ENCODE measurements at regions not wholly inside any gene's neighbourhood (a gene's known extent, or its start where the extent isn't known, plus 50 kb on each side); places are given as distances from the start of the nearest gene placed in this dataset.

GRCh38 chr1:216961516-216961915, 238.3 kb upstream of the ESRRG start (continued):
- TF ChIP-seq IRF9 (tag; IDR thresholded peaks at IDR 0.05) (no peak), BMI1 (IDR thresholded peaks at IDR 0.05; ENCODE audit: low read length) (no peak), ZNF583 (CRISPR knock-in tag; IDR thresholded peaks at IDR 0.05) (no peak), FOXJ3 (CRISPR knock-in tag; IDR thresholded peaks at IDR 0.05) (no peak), ZNF277 (CRISPR knock-in tag; IDR thresholded peaks at IDR 0.05; ENCODE audit: borderline replicate concordance) (no peak), CREBBP (IDR thresholded peaks at IDR 0.05; ENCODE audit: low read depth, low read length) (no peak)

GRCh38 chr1:216960716-216961115, 237.5 kb upstream of the ESRRG start:
- Histone ChIP-seq H3K4me2 (ENCODE audit: insufficient read depth, low read length) (no peak overlapping the region), H2AFZ (ENCODE audit: low read depth, low read length) (no peak overlapping the region), H3K9me1 (ENCODE audit: control insufficient read depth, insufficient read depth, low read length) (no peaks in the 10 kb centered on the region), H4K20me1 (replicated peaks; ENCODE audit: control insufficient read depth, insufficient read depth, low read length) (no peaks in the 10 kb centered on the region), H3K79me2 (ENCODE audit: control insufficient read depth, insufficient read depth, low read length) (no peaks in the 10 kb centered on the region), H3K27ac (ENCODE audit: extremely low read depth, low read depth, low read length) (no peak overlapping the region), H3K9me3 (replicated peaks; ENCODE audit: control insufficient read depth, insufficient read depth, low read depth, low read length) (no peaks in the 10 kb centered on the region; the same call in 1 of the 2 replicates), H3K4me3 (no peak overlapping the region), H3K4me1 (replicated peaks in 1 of 2; ENCODE audit: control insufficient read depth in 2 of 2, insufficient read depth in 2 of 2, low read length in 2 of 2) (no peaks in the 10 kb centered on the region), H3K36me3 (ENCODE audit: control insufficient read depth, insufficient read depth, low read length) (no peaks in the 10 kb centered on the region), H3K27me3 (ENCODE audit: control insufficient read depth in 2 of 2, insufficient read depth in 2 of 2, low read length in 2 of 2) (no peaks in the 10 kb centered on the region), H3K9ac (ENCODE audit: insufficient read depth in 1 of 2, low read depth in 2 of 2, low read length in 2 of 2) (no peak overlapping the region)
- no peak for ATAC-seq
- no peak for TF ChIP-seq DACH1 (IDR thresholded peaks at IDR 0.05; ENCODE audit: partially characterized antibody)
- TF ChIP-seq RNF219 (CRISPR knock-in tag; IDR thresholded peaks at IDR 0.05): no peak
- TF ChIP-seq ZNF75A (CRISPR knock-in tag; IDR thresholded peaks at IDR 0.05): no peak
- no peak for TF ChIP-seq STAT5B (CRISPR knock-in tag; IDR thresholded peaks at IDR 0.05)
- TF ChIP-seq ZBTB8A (IDR thresholded peaks at IDR 0.05; ENCODE audit: partially characterized antibody): no peak
- no peak for TF ChIP-seq GATA2 (CRISPR knock-in tag; IDR thresholded peaks at IDR 0.05)
- TF ChIP-seq PHTF2 (CRISPR knock-in tag; IDR thresholded peaks at IDR 0.05): no peak
- no peak for TF ChIP-seq MTA1 (IDR thresholded peaks at IDR 0.05; ENCODE audit: borderline replicate concordance)
- no peak for TF ChIP-seq ZNF668 (CRISPR knock-in tag; IDR thresholded peaks at IDR 0.05)
- no peak for TF ChIP-seq ZNF282 (CRISPR knock-in tag; IDR thresholded peaks at IDR 0.05)
- TF ChIP-seq SMARCA5 (IDR thresholded peaks at IDR 0.05): no peak
- no peak for TF ChIP-seq SREBF2 (CRISPR knock-in tag; IDR thresholded peaks at IDR 0.05)
- no peak for TF ChIP-seq ZNF174 (CRISPR knock-in tag; IDR thresholded peaks at IDR 0.05)
- intact Hi-C loops (cut with micrococcal nuclease): no loop called here
- BruUV-seq (replicated peaks): no TSS peak
- no peak for DNase-seq (ENCODE audit: extremely low read depth in 1 of 4, low spot score in 3 of 4)
- no peak for FAIRE-seq
- in situ Hi-C loops (cut with MboI): no loop called here
- ChIA-PET POLR2A (no interaction called here), CTCF (ENCODE audit: low intra/inter-chr PET ratio) (no interaction called here)
